ENCODE measurements at regions not wholly inside any gene's neighbourhood (a gene's known extent, or its start where the extent isn't known, plus 50 kb on each side); places are given as distances from the start of the nearest gene placed in this dataset.

DNA sequence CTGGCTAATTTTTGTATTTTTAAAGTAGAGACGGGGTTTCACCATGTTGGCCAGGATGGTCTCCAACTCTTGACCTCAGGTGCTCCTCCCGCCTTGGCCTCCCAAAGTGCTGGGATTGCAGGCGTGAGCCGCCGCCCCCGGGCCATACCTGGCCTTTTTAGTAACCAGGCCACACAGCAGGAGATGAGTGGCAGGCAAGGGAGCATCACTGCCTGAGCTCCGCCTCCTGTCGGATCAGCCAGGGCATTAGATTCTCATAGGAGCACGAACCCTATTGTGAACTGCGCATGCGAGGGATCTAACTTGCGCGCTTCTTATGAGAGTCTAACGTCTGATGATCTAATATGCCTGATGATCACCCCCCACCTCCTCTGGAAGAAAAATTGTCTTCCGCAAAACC lies 308.7 kb upstream of the PRMT6 start:
- Mint-ChIP-seq H3K36me3 (ENCODE audit: insufficient read depth, unreplicated experiment) (no peaks in the 10 kb centered on the region), H3K4me1 (ENCODE audit: insufficient read depth, unreplicated experiment) (peaks cover 10% of the 10 kb centered on the region), H3K4me3 (ENCODE audit: unreplicated experiment) (no peak overlapping the region), H3K9me3 (ENCODE audit: unreplicated experiment) (no peaks in the 10 kb centered on the region), H3K27ac (ENCODE audit: low read depth, unreplicated experiment) (no peak overlapping the region), H3K27me3 (ENCODE audit: insufficient read depth, unreplicated experiment) (no peaks in the 10 kb centered on the region)
- ChIA-PET CTCF (no interaction called here), POLR2A (no interaction called here)
- DNase-seq (ENCODE audit: unreplicated experiment), result no peak
- TF ChIP-seq, protein P1, sequence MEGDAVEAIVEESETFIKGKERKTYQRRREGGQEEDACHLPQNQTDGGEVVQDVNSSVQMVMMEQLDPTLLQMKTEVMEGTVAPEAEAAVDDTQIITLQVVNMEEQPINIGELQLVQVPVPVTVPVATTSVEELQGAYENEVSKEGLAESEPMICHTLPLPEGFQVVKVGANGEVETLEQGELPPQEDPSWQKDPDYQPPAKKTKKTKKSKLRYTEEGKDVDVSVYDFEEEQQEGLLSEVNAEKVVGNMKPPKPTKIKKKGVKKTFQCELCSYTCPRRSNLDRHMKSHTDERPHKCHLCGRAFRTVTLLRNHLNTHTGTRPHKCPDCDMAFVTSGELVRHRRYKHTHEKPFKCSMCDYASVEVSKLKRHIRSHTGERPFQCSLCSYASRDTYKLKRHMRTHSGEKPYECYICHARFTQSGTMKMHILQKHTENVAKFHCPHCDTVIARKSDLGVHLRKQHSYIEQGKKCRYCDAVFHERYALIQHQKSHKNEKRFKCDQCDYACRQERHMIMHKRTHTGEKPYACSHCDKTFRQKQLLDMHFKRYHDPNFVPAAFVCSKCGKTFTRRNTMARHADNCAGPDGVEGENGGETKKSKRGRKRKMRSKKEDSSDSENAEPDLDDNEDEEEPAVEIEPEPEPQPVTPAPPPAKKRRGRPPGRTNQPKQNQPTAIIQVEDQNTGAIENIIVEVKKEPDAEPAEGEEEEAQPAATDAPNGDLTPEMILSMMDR (IDR thresholded peaks at IDR 0.05; ENCODE audit: unreplicated experiment), result no peak
- BruUV-seq (replicated peaks), result no TSS peak
- intact Hi-C loops (cut with micrococcal nuclease), result no loop called here

DNA sequence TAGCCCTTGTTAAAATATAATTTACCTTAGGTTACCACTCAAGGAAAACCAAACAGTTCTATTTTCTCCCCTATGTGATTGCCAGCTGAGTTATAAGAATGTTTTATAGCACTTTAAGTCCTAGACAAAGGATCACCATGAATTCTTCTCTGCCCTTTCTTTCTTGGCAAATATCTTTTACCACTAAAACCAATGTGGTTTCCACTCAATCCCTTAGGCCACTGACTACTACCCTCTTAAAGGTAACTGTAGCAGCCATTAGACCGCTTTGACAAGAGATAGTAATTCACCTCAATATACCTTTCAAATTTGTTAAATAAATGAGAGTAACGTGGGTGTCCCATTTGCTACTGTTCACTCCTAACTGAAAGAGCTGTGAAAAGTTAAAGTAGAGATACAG lies 307.9 kb upstream of the PRMT6 start:
- Mint-ChIP-seq H3K27me3 (ENCODE audit: insufficient read depth, unreplicated experiment) (no peaks in the 10 kb centered on the region), H3K4me3 (ENCODE audit: unreplicated experiment) (no peak overlapping the region), H3K9me3 (ENCODE audit: unreplicated experiment) (no peaks in the 10 kb centered on the region), H3K4me1 (ENCODE audit: insufficient read depth, unreplicated experiment) (peaks cover 10% of the 10 kb centered on the region), H3K36me3 (ENCODE audit: insufficient read depth, unreplicated experiment) (no peaks in the 10 kb centered on the region), H3K27ac (ENCODE audit: low read depth, unreplicated experiment) (no peak overlapping the region)
- intact Hi-C loops (cut with micrococcal nuclease), result no loop called here
- POLR2A ChIA-PET, result no interaction called here
- no peak for DNase-seq (ENCODE audit: unreplicated experiment)
- BruUV-seq (replicated peaks), result no TSS peak
- TF ChIP-seq, protein P1 (IDR thresholded peaks at IDR 0.05; ENCODE audit: unreplicated experiment), result no peak
- CTCF ChIA-PET, result interaction anchor here (0.9 kb wide), 1 partner anchor 11 kb away, joined by 3 read pairs; no protein-coding TSS in a partner anchor

DNA sequence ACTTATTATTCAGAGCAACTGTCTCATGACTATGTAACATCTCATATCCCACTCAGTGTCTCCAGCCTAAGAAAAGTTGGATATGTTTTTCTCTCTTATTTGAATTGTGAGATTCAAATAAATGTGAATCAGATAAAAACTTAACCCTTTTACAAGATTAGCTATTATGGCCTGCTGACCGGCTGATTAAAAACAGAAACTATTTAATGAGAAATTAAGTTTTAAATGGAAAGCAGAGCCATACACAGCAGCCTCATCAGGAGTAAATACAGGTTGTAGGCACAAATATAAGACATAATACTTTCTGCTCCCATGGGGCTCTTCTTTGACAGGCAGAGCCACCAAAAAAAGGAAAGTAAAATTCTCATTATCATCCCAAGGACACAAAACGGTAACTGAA lies 307.0 kb upstream of the PRMT6 start:
- CTCF ChIA-PET, result interaction anchor here (0.6 kb wide), 1 partner anchor 132 kb away, joined by 3 read pairs; no protein-coding TSS in a partner anchor
- no peak overlapping the region for H3K4me3 Mint-ChIP-seq (ENCODE audit: unreplicated experiment)

DNA sequence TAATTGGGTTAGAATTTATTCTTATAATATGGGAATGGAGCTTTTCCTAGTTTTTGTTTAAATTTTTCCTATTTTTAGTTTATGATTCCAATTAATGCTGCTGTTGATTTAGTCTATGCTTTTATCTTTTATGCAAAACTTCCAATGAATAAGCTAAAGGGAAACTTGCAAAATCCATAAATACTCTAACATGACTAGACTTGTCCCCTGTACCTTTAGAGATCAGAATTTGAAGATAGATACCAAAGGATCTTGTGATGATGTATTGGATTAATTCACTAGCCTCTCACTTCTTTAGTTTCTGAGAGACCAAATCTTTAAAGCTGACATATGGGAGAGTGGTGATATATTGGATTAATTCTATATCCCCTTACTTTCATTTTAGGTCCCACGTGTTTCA lies 306.6 kb upstream of the PRMT6 start:
- no peaks in the 10 kb centered on the region for H3K36me3 Mint-ChIP-seq (ENCODE audit: insufficient read depth, unreplicated experiment)
- no peaks in the 10 kb centered on the region for H3K27me3 Mint-ChIP-seq (ENCODE audit: insufficient read depth, unreplicated experiment)
- no peaks in the 10 kb centered on the region for H3K9me3 Mint-ChIP-seq (ENCODE audit: unreplicated experiment)
- no peak for DNase-seq (ENCODE audit: unreplicated experiment)
- POLR2A ChIA-PET, result interaction anchor here (0.7 to 1.3 kb wide), 3 partner anchors 18 to 199 kb away, joined by 3 read pairs; no protein-coding TSS in a partner anchor
- CTCF ChIA-PET, result interaction anchor here (0.6 kb wide), 1 partner anchor 132 kb away, joined by 3 read pairs; no protein-coding TSS in a partner anchor
- TF ChIP-seq, protein P1 (IDR thresholded peaks at IDR 0.05; ENCODE audit: unreplicated experiment), result no peak
- H3K4me1 Mint-ChIP-seq (ENCODE audit: insufficient read depth, unreplicated experiment), result peaks cover 10% of the 10 kb centered on the region
- H3K4me3 Mint-ChIP-seq (ENCODE audit: unreplicated experiment), result no peak overlapping the region
- no peak overlapping the region for H3K27ac Mint-ChIP-seq (ENCODE audit: low read depth, unreplicated experiment)
- intact Hi-C loops (cut with micrococcal nuclease), result no loop called here
- no TSS peak for BruUV-seq (replicated peaks)

More for the DNA sequence above, 307.0 kb upstream of the PRMT6 start:
- no peak for DNase-seq (ENCODE audit: unreplicated experiment)
- H3K27ac Mint-ChIP-seq (ENCODE audit: low read depth, unreplicated experiment), result no peak overlapping the region
- H3K36me3 Mint-ChIP-seq (ENCODE audit: insufficient read depth, unreplicated experiment), result no peaks in the 10 kb centered on the region
- H3K9me3 Mint-ChIP-seq (ENCODE audit: unreplicated experiment), result no peaks in the 10 kb centered on the region
- intact Hi-C loops (cut with micrococcal nuclease), result no loop called here
- no TSS peak for BruUV-seq (replicated peaks)
- POLR2A ChIA-PET, result interaction anchor here (0.7 to 1.3 kb wide), 3 partner anchors 19 to 200 kb away, joined by 3 read pairs; no protein-coding TSS in a partner anchor
- TF ChIP-seq, protein P1 (IDR thresholded peaks at IDR 0.05; ENCODE audit: unreplicated experiment), result no peak
- H3K4me1 Mint-ChIP-seq (ENCODE audit: insufficient read depth, unreplicated experiment), result peaks cover 10% of the 10 kb centered on the region
- H3K27me3 Mint-ChIP-seq (ENCODE audit: insufficient read depth, unreplicated experiment), result no peaks in the 10 kb centered on the region

Data from MCF 10A (cell line).